RCC 7860 (cell line): ENCODE measurements at regions not wholly inside any gene's neighbourhood (a gene's known extent, or its start where the extent isn't known, plus 50 kb on each side); places are given as distances from the start of the nearest gene placed in this dataset.
"Not testable (repeated sequence)": the region's sequence is repeated elsewhere in the genome, so short reads cannot be mapped to it uniquely, and the experiment has no call there.

Experiments
- DNase-seq: peaks from one replicate; pipeline ENCODE4 v3.0.0-alpha.2; 2015; ENCODE audit warnings: low spot score
- FAIRE-seq: peaks from 2 replicates; lab custom pipeline; 2012; peaks lifted over from hg19 to GRCh38; lab: Jason Lieb, UNC

DNA sequence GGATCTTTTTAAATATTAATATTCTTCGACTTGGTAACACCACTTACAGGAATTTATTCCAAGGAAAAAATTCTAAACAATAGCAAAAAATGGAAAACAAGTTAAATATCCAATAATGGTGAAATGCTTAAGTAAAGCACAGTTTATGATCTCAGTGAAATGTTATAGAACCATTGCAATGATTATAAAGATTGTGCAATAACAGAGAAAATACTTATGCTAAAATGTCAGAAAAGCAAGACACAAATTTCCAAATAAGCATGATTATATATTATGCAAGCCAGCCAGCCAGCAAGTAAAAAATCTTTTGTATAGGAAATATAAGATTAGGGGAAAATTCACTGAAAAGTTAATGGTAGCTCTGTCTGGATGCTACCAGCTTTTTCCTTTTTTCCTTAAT, 102.7 kb upstream of the EFNA5 start:
- no peak for DNase-seq
- no peak for FAIRE-seq

DNA sequence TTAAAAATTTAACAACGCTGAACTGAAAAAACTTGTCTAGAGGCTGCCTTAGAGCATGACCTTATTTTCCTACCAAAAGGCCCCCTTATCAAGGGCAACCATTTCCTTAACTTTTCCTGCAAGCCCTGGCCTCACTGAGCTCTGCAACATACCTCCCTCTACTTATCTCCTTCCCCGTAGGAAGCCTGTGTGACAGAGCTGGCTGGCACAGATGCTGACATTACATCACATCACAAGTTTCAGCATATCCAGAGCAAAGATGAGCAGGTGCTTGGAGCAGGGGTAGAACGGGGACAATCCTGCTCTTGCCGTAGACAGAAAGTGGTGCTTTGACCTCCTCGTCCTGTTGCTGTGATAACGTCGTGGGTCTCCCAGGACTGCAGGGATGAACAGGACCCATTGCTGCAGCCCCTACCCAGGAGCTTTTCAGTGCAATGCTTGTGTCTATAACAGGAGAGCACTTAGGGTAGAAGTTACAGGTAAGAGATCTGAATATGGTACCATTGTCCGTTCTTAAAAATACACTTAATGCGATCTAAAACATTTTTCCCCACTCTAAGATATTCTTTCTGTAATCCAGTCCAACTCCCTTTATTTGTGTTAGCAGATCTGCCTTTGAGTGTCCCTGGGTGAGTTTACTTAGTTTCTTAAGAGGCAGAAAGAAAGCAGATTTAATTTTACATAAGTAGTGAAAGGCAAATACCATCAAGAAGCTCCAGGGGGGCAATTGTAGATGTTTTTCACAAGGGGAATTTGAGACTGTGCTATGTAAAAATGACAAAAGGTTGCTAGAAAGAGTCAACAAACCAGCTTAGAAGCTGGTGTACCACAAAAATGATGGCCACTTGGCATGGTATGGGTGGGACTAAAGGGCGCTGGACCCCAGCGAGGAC, 101.9 kb upstream of the EFNA5 start:
- no peak for DNase-seq
- FAIRE-seq = no peak

DNA sequence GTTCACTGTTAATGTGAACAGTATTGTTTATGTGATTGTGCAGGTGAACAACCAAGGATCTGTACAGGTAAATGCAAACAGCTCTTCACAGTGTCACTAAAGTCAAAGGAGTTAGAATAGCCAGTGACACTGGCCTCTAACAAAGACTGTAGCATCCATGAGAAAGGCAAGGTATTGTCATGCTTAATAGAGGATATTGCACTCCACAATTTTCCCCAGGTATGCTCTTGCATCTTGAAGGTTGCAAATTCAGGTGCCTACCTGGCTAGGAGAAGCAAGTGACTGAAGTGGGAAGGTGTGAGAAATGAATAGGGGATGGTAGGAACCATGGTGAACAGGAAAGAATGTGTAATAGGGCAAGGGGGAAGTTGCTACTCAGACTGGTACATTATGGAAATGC, 101.2 kb upstream of the EFNA5 start:
- DNase-seq = no peak
- no peak for FAIRE-seq

DNA sequence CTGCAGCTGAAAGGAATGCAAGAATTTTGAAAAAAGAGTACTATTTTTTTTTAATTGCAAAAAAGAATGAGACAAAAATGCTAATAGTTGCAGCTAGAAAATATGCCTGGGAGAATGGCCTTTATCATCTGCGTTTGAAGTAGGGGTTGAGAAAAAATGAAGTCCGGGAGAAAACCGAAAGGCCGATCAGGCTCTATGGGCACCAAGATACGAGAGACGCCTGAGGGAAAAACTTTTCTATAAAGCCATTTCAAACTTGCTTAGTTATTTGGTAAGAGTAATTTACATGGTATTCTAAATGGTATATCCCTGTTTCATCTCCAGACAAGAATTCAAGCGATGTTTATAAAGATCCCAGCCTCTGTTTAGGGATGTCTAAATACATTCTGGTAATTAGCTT, 99.3 kb upstream of the EFNA5 start:
- DNase-seq = no peak
- FAIRE-seq = no peak

DNA sequence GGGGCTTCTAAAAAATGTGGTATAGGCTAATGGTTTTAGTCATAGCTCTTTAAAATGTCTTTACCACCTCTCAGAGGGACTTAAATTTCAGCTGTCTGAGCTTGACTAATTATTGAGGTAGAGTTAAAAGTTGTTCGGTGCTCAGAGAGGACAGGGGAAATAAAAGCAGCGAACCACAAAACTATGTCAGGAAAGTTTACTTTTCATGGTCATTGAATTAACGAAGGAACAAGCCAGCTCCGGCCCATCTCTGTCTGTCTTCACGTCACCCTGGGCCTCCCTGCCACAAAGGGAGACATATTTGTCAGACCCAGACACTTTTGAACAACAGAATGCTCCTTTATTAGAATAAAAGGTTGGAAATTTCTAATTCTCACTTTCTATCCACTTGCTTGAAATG, 98.8 kb upstream of the EFNA5 start:
- FAIRE-seq = no peak
- DNase-seq = no peak

DNA sequence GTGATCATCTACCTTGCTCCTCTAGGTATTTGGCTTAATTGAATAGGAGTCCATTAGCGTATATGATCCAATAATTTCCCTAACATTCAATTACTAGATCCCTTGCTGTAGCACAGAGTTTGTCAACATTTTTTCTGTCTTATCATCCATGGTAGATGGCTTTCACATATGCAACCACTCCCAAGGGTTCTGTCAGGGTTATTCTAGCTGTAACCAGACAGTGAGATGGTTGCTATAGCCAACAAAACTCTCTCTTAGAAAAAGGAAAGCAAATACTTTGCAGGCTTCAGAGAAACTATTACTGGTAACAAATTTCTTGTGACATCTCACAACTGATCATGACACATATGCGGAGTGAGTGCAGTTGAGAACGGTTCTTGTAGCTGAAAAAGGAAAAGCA, 96.2 kb upstream of the EFNA5 start:
- no peak for FAIRE-seq
- no peak for DNase-seq

DNA sequence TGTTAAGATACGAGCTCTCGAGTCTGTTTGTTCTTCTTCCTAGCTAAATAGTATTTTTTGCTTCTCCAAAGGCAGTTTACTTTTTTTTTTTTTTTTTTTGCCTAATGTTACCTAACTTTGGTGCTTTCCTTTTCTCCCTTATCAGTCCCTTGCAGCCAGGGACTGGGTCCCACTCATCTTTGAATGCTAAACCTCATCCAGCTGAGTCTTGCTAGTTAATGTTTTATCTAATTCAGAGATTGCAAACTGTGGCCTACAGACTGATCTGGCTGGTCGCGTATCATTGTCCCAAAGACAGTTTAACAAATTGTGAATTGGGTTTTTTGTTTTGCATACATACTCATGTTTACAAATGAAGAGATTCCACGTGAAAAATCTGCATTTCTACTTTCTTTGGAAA, 95.7 kb upstream of the EFNA5 start:
- no peak for FAIRE-seq
- DNase-seq = no peak

DNA sequence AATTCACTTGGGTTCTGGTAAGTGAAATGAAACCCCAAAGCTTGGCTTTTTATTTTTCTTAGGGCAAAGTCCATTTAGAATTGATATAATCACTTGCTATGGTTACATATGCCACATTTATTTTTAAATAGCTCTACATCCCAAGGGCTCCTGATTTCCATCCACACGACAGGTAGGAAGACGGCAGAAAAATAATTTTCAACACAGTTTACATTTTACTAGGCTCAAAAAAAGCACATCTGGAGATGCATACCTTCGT, 95.0 kb upstream of the EFNA5 start:
- FAIRE-seq (no peak), DNase-seq (no peak)

DNA sequence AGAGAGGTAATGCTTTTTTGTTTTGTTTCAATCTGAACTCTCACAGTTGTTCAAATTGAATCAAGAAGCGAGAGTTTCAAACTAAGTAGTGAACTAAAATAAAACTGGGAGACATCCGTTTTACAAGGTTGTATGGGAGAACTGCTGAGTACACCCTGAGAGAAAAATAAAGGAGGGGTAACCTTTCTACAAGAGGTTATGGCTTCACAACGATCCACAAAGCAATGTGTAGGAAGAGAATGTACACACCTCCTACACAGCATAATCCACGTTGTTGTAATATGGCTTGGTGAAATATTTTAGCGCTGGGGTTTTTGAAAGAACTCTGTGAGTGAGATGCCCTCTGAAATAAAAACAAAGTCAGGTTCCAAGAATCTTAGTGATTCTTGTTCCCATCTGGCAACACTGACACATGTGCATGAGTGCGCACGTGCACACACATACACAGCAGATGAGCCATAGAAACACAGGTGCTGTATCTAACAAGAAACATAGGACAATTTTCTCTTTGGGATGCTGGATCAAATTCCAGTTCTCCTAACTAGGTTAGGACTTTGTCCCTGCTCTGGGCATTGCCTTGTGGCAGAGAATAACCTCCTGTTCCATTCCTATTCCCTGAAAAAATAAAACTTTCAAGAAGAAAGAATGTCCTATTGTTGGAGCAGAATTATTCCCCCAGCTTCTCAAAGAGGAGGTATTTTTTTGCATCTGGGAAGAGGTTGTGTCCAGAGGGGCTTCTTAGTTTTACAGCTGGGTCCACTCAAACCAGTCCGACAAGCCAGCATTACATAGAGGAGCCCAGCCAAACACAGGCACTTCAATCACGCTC, 94.5 kb upstream of the EFNA5 start:
- FAIRE-seq (no peak), DNase-seq (no peak)

DNA sequence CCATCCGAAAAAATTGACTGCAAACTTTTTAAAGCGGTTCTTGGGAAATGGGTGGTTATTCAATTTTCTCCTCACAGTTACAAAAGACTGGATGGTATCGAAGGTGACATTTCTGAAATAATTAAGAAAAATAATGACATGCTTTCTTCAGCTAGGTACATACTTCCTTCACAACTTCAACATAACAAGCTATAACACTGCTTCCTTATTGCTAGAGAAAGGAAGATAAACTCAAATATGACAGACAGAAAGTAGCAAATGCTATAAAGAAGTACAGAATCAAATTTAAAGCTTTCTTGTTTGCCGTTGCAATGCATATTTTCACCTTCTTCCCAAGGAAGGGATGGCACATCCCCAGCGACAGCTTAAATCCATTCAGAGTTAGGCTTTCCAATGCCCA, 93.5 kb upstream of the EFNA5 start:
- DNase-seq = no peak
- FAIRE-seq = no peak

DNA sequence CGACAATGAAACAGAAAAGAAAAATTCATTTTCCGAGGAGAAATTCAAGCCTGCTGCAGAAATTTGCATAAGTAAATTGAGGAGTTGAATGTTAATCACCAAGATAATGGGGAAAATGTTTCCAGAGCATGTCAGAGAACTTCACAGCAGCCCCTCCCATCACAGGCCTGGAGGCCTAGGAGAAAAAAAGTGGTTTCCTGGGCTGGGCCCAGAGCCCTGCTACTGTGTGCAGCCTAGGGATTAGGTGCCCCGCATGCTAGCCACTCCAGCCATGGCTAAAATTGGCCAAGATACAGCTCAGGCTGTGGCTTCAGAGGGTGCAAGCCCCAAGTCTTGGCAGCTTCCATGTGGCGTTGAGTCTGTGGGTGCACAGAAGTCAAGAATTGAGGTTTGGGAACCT, 82.7 kb upstream of the EFNA5 start:
- FAIRE-seq (no peak), DNase-seq (no peak)

DNA sequence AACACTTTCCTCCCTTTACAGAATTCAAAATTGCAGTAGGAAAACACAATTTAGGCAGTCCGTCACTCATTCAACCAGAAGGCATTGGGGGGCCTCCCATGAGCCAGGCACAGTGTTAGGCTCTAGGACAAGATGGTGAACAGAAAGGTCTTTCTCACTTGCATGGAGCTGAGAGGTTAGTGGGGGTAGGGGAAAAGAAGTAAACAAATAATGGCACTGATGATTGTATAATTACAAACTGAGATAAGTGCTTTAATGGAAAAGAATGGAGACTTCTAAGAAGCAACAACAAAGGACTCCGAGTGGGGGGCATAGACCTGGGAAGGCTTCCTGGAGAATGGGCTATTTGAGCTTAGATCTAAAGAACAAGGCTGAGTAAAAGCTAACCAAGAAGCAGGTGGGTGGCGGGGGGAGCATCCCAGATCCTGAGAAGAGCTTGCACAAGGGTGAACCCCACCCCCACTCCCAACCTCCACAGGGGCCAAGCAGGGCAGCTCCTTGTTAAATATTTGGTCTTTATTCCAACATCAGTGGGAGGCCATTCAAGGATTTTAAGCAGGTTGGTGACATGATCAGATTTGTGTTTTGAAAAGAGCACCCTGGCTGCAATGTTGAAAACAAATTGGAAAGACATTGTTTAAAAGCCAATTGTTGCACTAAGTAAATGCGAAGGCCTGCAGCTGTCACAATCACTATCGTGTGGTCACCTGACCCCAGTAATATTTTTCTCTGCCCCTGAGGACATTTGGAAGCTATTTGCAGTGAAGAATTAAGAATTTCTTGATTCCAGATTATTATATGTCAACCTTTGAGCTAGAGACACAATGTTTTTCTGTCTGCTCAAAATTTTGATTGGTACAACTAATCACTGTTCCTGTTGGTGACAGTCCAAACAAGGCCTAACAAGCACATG, 73.9 kb upstream of the EFNA5 start:
- no peak for DNase-seq
- FAIRE-seq = no peak

DNA sequence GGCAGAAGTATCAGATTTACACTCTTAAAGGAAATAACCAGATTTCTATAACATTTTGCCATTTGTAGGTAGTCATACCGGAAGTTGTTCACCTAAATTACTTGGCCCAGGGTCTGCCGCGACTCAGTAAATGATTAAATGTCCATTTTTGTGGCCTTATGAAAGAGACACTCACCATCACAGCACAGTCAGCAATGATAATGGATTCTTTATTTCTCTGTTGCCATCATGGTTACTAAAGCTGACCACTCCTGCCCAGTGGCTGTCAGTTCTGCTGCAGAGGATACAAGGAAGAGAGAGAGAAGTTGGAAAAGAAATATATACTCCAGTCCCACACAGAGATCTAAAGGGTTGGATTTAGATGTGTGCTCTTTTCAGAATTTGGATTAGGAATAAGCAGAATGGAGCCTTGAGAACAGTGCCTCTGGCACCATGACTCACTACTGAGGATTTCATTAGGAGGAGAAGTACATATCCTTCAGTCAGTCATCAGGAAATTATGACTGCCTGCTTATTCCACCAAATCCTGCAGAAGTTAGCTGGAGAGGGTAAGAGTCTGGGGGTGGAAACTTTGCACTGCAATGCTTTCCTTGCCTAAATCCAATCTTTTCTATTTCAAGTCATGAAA, 72.8 kb upstream of the EFNA5 start:
- peak; percentile 43 for DNase-seq
- peak; percentile 62 for FAIRE-seq

DNA sequence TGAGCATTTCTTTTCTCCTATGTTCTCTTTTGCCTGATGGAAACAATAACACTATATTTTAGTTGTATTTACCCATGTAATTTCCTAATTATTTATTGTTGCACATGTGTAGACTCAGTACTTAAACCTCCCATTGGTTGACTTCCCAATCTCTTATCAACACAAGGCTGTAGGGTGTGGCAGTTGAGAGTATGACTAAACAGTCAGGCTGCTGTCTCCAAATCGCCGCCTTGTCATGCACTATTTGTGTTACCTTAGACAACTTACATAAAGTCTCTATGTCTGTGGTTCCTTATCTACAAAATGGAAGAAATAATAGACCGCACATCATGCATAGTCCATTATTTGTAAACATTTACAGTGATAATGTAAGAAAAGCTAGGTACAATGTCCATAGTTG, 68.9 kb upstream of the EFNA5 start:
- FAIRE-seq (no peak), DNase-seq (no peak)

DNA sequence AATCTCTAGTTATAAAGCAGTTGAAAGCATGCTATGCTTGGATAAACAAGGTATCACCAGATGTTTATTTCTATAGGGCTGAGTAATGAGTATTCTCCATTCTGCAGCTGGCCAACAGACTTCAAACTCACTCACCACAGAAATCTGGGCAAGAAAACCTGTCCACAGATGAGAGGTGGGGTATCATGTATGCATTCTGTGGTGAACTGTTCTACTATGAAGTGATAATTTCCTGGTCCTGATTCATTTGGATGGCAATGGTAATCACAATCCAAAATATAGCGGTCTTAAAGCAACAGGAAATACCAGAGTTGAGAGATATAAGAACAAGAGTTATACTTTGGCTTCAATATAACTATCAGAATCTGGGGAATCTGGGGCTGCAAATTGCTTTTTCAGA, 65.9 kb upstream of the EFNA5 start:
- no peak for DNase-seq
- FAIRE-seq = no peak

DNA sequence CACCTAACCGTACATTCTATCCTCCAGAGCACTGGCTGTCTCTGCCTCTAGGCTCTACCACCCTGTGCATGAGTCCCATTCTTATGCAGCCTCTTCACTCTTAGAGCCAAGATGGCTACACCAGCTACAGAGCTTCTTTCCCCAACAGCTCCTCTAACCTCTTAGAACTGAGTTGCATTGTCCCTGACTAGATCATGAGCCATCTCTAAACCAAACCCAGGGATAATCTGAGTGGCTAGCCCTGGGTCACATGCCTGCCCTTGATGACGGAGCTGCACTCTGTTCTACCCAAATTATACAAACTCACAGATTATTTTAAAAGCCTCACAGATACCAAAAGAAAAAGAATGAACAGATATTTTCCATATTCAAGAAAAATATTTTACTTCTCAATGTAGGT, 65.4 kb upstream of the EFNA5 start:
- DNase-seq, FAIRE-seq: not testable (repeated sequence)

DNA sequence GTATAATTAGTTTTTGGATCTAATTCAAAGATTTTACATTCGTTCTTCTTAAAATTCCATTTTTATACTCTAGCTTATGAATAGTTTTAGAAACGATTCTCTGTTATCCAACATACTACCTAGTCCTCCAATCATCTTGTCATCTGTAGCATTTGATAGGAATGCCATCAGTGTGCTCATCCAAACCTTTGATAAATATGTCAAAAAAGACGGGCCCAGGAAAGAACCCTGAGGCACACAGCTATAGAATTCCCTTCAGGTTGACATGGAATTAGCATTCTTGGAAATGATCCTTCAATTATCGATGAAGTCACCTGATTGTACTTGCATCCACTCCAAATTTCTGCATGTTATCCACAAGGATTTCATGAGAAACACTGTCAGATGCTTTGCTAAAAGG, 64.8 kb upstream of the EFNA5 start:
- no peak for DNase-seq
- FAIRE-seq = no peak

DNA sequence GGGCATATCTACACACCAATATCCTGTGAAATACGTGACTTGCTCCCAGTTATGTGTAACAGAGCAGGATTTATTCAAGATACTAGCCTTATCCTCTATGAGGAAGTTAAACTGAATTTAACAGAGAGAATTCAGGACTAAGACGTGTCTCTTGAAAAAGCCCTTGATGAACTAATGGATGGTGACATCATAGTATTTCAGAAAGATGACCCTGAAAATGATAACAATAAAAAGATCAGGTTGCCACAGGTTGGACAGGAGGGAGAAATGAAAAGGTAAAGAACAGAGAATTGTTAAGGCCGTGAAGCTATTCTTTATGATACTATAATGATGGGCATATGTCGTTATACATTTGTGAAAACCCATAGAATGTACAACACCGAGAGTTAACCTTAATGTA, 56.2 kb upstream of the EFNA5 start:
- DNase-seq (no peak), FAIRE-seq (no peak)

DNA sequence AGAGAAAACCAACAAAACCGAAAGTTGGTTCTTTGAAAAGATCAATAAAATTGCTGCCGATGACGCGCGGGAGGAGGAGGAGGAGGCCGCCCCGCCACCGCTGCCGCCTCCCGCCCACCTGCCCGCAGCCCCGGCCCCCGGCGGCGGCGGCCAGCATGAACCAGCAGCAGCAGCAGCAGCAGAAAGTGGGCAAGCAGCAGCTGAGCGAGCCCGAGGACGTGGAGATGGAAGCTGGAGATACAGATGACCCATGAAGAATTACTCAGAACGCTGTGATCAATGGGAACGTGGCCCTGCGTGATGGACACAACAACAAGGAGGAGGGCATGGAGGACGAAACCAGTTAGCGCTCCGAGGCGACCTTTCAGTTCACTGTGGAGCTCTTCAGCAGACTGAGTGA, 53.9 kb upstream of the EFNA5 start:
- FAIRE-seq (no peak), DNase-seq (no peak)

DNA sequence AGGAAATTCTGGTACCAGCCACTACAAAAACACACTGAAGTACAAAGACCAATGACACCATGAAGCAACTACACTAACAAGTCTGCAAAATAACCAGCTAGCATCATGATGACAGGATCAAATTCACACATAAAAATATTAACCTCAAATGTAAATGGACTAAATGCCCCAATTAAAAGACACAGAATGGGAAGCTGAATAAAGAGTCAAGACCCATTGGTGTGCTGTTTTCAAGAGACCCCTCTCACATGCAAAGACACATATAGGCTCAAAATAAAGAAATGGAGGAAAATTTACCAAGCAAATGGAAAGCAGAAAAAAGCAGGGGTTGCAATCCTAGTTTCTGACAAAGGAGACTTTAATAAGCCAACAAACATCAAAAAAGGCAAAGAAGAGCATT, 50.5 kb upstream of the EFNA5 start:
- not testable (repeated sequence) for FAIRE-seq, DNase-seq
